PC-3 (cell line): ENCODE measurements at regions not wholly inside any gene's neighbourhood (a gene's known extent, or its start where the extent isn't known, plus 50 kb on each side); places are given as distances from the start of the nearest gene placed in this dataset.

Source experiments
- ATAC-seq: fragments of 200-7000 bp; cut with Tn5 transposase; 2 replicates; pipeline ENCODE4 v1.9.1; 2020; ENCODE audit warnings: mild to moderate bottlenecking, moderate library complexity
- BruUV-seq: library from RNA; stranded (reverse); fragments of 400-500 nt; replicated peaks from 2 replicates; lab custom pipeline; 2021; lab: Mats Ljungman, UMichigan
- CTCF ChIA-PET: fragments of 300-600 bp; sonication (Branson Sonifier 250); formaldehyde crosslinking; loops from one replicate; lab custom pipeline; 2022; ENCODE audit warnings: antibody characterized with exemption; lab: Charles Lee
- POLR2A ChIA-PET: fragments of 300-600 bp; sonication (Branson Sonifier 250); formaldehyde crosslinking; loops from one replicate; lab custom pipeline; 2022; ENCODE audit warnings: antibody characterized with exemption; ENCODE audit not compliant: unreplicated experiment; lab: Charles Lee
- DNase-seq: peaks from one replicate; pipeline ENCODE4 v3.0.0-alpha.2; 2015
- H2AFZ ChIP-seq: fragments of 300-600 bp; sonication (generic); 2 replicates; pipeline ENCODE4 v1.6.0; 2016; ENCODE audit warnings: antibody characterized with exemption, low read length
- H3F3A ChIP-seq: fragments of 300-600 bp; sonication (generic); one replicate; pipeline ENCODE4 v1.6.0; 2017; ENCODE audit warnings: antibody characterized with exemption, low read length, control low read depth, mild to moderate bottlenecking; ENCODE audit not compliant: unreplicated experiment
- H3K27ac ChIP-seq: fragments of 300-600 bp; sonication (generic); 2 replicates; pipeline ENCODE4 v1.5.1; 2016; ENCODE audit warnings: mild to moderate bottlenecking, low read length
- H3K27me3 ChIP-seq: fragments of 300-600 bp; sonication (generic); 2 replicates; pipeline ENCODE4 v1.6.1; 2016; ENCODE audit warnings: low read length, mixed read lengths
- H3K36me3 ChIP-seq: fragments of 300-600 bp; sonication (generic); 2 replicates; pipeline ENCODE4 v1.6.1; 2016; ENCODE audit warnings: low read depth, mixed run types, low read length, mixed read lengths
- H3K4me1 ChIP-seq: fragments of 300-600 bp; sonication (generic); 2 replicates; pipeline ENCODE4 v1.5.1; 2016; ENCODE audit warnings: low read length; ENCODE audit not compliant: insufficient read depth
- H3K4me2 ChIP-seq: fragments of 300-600 bp; sonication (generic); 2 replicates; pipeline ENCODE4 v1.6.0; 2016; ENCODE audit warnings: low read length
- H3K4me3 ChIP-seq: fragments of 300-600 bp; sonication (generic); 2 replicates; pipeline ENCODE4 v1.5.1; 2016; ENCODE audit warnings: mild to moderate bottlenecking, low read length, mixed read lengths
- H3K79me2 ChIP-seq: fragments of 300-600 bp; sonication (generic); 2 replicates; pipeline ENCODE4 v1.6.1; 2017; ENCODE audit warnings: low read length, mixed read lengths
- H3K9ac ChIP-seq: fragments of 300-600 bp; sonication (generic); 2 replicates; pipeline ENCODE4 v1.6.0; 2016; ENCODE audit warnings: mild to moderate bottlenecking, low read length
- H3K9me2 ChIP-seq: fragments of 300-600 bp; sonication (generic); replicated peaks from 2 replicates; pipeline ENCODE4 v1.6.1; 2016; ENCODE audit warnings: mixed run types, low read length, mixed read lengths
- H3K9me3 ChIP-seq: fragments of 300-600 bp; sonication (generic); 2 replicates; pipeline ENCODE4 v1.6.1; 2016; ENCODE audit warnings: low read length, mixed read lengths
- H4K20me1 ChIP-seq: fragments of 300-600 bp; sonication (generic); 2 replicates; pipeline ENCODE4 v1.6.1; 2016; ENCODE audit warnings: low read length, mixed read lengths
- CTCF ChIP-seq: fragments of 300-600 bp; sonication (generic); conservative IDR thresholded peaks from 2 replicates; pipeline ENCODE4 v1.5.1; 2017; ENCODE audit warnings: antibody characterized with exemption, low read depth, mild to moderate bottlenecking, low read length
- EZH2 ChIP-seq: fragments of 300-600 bp; sonication (generic); IDR thresholded peaks from one replicate; pipeline ENCODE4 v1.6.1; 2017; ENCODE audit warnings: antibody characterized with exemption, mild to moderate bottlenecking, low read length; ENCODE audit not compliant: unreplicated experiment
- EZH2phosphoT487 ChIP-seq: fragments of 300-600 bp; sonication (generic); IDR thresholded peaks from 2 replicates; pipeline ENCODE4 v1.6.1; 2018; ENCODE audit warnings: mild to moderate bottlenecking, antibody characterized with exemption, low read length, borderline replicate concordance
- intact Hi-C: fragments of 100-400 bp; cut with micrococcal nuclease; formaldehyde crosslinking; loops from 2 replicates; pipeline ENCODE4 v1.9.0; 2023

GRCh38 chr3:64867224-64867623 is 179.4 kb upstream of the ADAMTS9 start:
- intact Hi-C loops, result no loop called here
- Histone ChIP-seq H3F3A (no peaks in the 10 kb centered on the region), H3K9me3 (no peaks in the 10 kb centered on the region), H3K4me3 (no peak overlapping the region), H3K9ac (no peak overlapping the region), H3K27me3 (no peaks in the 10 kb centered on the region), H3K4me1 (no peaks in the 10 kb centered on the region), H3K9me2 (no peaks in the 10 kb centered on the region), H3K4me2 (no peak overlapping the region), H3K36me3 (no peaks in the 10 kb centered on the region), H3K79me2 (no peaks in the 10 kb centered on the region), H2AFZ (no peak overlapping the region), H3K27ac (no peak overlapping the region), H4K20me1 (no peaks in the 10 kb centered on the region)
- no peak for TF ChIP-seq EZH2phosphoT487
- TF ChIP-seq CTCF, result no peak
- no peak for TF ChIP-seq EZH2
- ATAC-seq (no peak), DNase-seq (no peak)
- POLR2A ChIA-PET, result no interaction called here
- CTCF ChIA-PET, result no interaction called here
- no TSS peak for BruUV-seq

- Histone ChIP-seq H3K9ac (no peak overlapping the region), H3K79me2 (no peaks in the 10 kb centered on the region), H3K4me2 (no peak overlapping the region), H3K4me1 (no peaks in the 10 kb centered on the region), H3K4me3 (no peak overlapping the region), H3K9me3 (no peaks in the 10 kb centered on the region), H2AFZ (no peak overlapping the region), H3F3A (no peaks in the 10 kb centered on the region), H3K27me3 (no peaks in the 10 kb centered on the region), H3K9me2 (no peaks in the 10 kb centered on the region), H3K36me3 (no peaks in the 10 kb centered on the region), H4K20me1 (no peaks in the 10 kb centered on the region), H3K27ac (no peak overlapping the region)
- no TSS peak for BruUV-seq
- TF ChIP-seq EZH2 (no peak), EZH2phosphoT487 (no peak), CTCF (no peak)
- intact Hi-C loops, result no loop called here
- ChIA-PET CTCF (no interaction called here), POLR2A (no interaction called here)
- DNase-seq (no peak), ATAC-seq (no peak)
Measured at GRCh38 chr3:64865839-64866570, 178.2 kb upstream of the ADAMTS9 start.
